H9 (cell line): ENCODE measurements at regions not wholly inside any gene's neighbourhood (a gene's known extent, or its start where the extent isn't known, plus 50 kb on each side); places are given as distances from the start of the nearest gene placed in this dataset.

Source experiments
- DNase-seq: peaks from one replicate; pipeline ENCODE4 v3.0.0-alpha.2; 2017
- H2AFZ ChIP-seq: one replicate; pipeline ENCODE4 v1.6.1; 2013; ENCODE audit warnings: mild to moderate bottlenecking, low read length, control low read depth, moderate library complexity
- H2AK5ac ChIP-seq: 2 replicates; pipeline ENCODE4 v1.6.1; 2013; ENCODE audit warnings: low read length, control low read depth, mixed read lengths; ENCODE audit not compliant: insufficient read length
- H2BK120ac ChIP-seq: one replicate; pipeline ENCODE4 v1.6.1; 2013; ENCODE audit warnings: low read depth, mild to moderate bottlenecking, low read length, control low read depth, inconsistent platforms; ENCODE audit not compliant: poor library complexity, severe bottlenecking
- H2BK12ac ChIP-seq: 2 replicates; pipeline ENCODE4 v1.6.1; 2013; ENCODE audit warnings: low read length, control low read depth, mixed read lengths, low read depth; ENCODE audit not compliant: insufficient read length
- H2BK15ac ChIP-seq: 2 replicates; pipeline ENCODE4 v1.6.1; 2013; ENCODE audit warnings: low read depth, low read length, control low read depth
- H2BK20ac ChIP-seq: one replicate; pipeline ENCODE4 v1.6.1; 2013; ENCODE audit warnings: low read depth, mild to moderate bottlenecking, low read length, control low read depth, inconsistent platforms; ENCODE audit not compliant: poor library complexity, severe bottlenecking
- H2BK5ac ChIP-seq: 2 replicates; pipeline ENCODE4 v1.6.1; 2013; ENCODE audit warnings: low read length, control low read depth, mixed read lengths; ENCODE audit not compliant: insufficient read length
- H3K14ac ChIP-seq: 2 replicates; pipeline ENCODE4 v1.6.1; 2013; ENCODE audit warnings: low read length, control low read depth; ENCODE audit not compliant: insufficient read depth
- H3K18ac ChIP-seq: 2 replicates; pipeline ENCODE4 v1.6.1; 2013; ENCODE audit warnings: low read depth, mild to moderate bottlenecking, mixed read lengths, low read length, control low read depth; ENCODE audit not compliant: insufficient read length
- H3K23ac ChIP-seq: 2 replicates; pipeline ENCODE4 v1.6.1; 2013; ENCODE audit warnings: low read length, control low read depth, mixed read lengths, low read depth; ENCODE audit not compliant: insufficient read length
- H3K23me2 ChIP-seq: 2 replicates; pipeline ENCODE4 v1.6.1; 2013; ENCODE audit warnings: low read depth, mild to moderate bottlenecking, mixed read lengths, low read length, control low read depth; ENCODE audit not compliant: insufficient read length, poor library complexity, severe bottlenecking
- H3K27ac ChIP-seq: 2 replicates; pipeline ENCODE4 v1.5.1; 2013; ENCODE audit warnings: low read length, control low read depth, mixed read lengths, low read depth; ENCODE audit not compliant: insufficient read length
- H3K27me3 ChIP-seq: 2 replicates; pipeline ENCODE4 v1.6.1; 2013; ENCODE audit warnings: low read length, control low read depth, inconsistent platforms; ENCODE audit not compliant: insufficient read depth
- H3K4ac ChIP-seq: 2 replicates; pipeline ENCODE4 v1.6.1; 2013; ENCODE audit warnings: low read depth, mild to moderate bottlenecking, control low read depth, inconsistent platforms, low read length, moderate library complexity
- H3K4me1 ChIP-seq: 2 replicates; pipeline ENCODE4 v1.6.1; 2013; ENCODE audit warnings: low read length, control low read depth, inconsistent platforms; ENCODE audit not compliant: insufficient read depth
- H3K4me2 ChIP-seq: 2 replicates; pipeline ENCODE4 v1.6.1; 2013; ENCODE audit warnings: low read length, control low read depth, mixed read lengths; ENCODE audit not compliant: insufficient read length, insufficient read depth
- H3K56ac ChIP-seq: 2 replicates; pipeline ENCODE4 v1.6.1; 2013; ENCODE audit warnings: low read depth, mild to moderate bottlenecking, mixed read lengths, low read length, control low read depth; ENCODE audit not compliant: insufficient read length
- H3K79me1 ChIP-seq: 2 replicates; pipeline ENCODE4 v1.6.1; 2013; ENCODE audit warnings: low read depth, mild to moderate bottlenecking, moderate library complexity, low read length, control low read depth, inconsistent platforms; ENCODE audit not compliant: insufficient read depth, poor library complexity, severe bottlenecking
- H3K79me2 ChIP-seq: 2 replicates; pipeline ENCODE4 v1.6.1; 2013; ENCODE audit warnings: low read length, control low read depth, inconsistent platforms; ENCODE audit not compliant: insufficient read depth
- H3K9ac ChIP-seq: 2 replicates; pipeline ENCODE4 v1.6.1; 2013; ENCODE audit warnings: low read length, control low read depth, mixed read lengths; ENCODE audit not compliant: insufficient read length; ENCODE audit errors: extremely low read depth
- H3K9me3 ChIP-seq: one replicate; pipeline ENCODE4 v1.6.1; 2013; ENCODE audit warnings: low read depth, low read length, inconsistent platforms; ENCODE audit not compliant: control insufficient read depth
- H3T11ph ChIP-seq: one replicate; pipeline ENCODE4 v1.6.1; 2013; ENCODE audit warnings: mild to moderate bottlenecking, low read length, control low read depth, inconsistent platforms
- H4K20me1 ChIP-seq: one replicate; pipeline ENCODE4 v1.6.1; 2013; ENCODE audit not compliant: control insufficient read depth, insufficient read length, insufficient read depth
- H4K5ac ChIP-seq: 2 replicates; pipeline ENCODE4 v1.6.1; 2013; ENCODE audit warnings: low read depth, mild to moderate bottlenecking, mixed read lengths, low read length, control low read depth; ENCODE audit not compliant: insufficient read length
- H4K8ac ChIP-seq: replicated peaks from 2 replicates; pipeline ENCODE4 v1.6.1; 2013; ENCODE audit warnings: low read length, control low read depth, mixed read lengths, low read depth; ENCODE audit not compliant: insufficient read length
- H4K91ac ChIP-seq: 2 replicates; pipeline ENCODE4 v1.6.1; 2013; ENCODE audit warnings: low read depth, mild to moderate bottlenecking, moderate library complexity, mixed read lengths, low read length, control low read depth; ENCODE audit not compliant: insufficient read length
- H3K27ac Mint-ChIP-seq, 3 experiments: 2 replicates in 2 of 3; 3 replicates in 1 of 3; pipeline ENCODE4 v1.8.0; 2020 to 2021; ENCODE audit warnings: mixed read lengths in 3 of 3, mild to moderate bottlenecking in 1 of 3, moderate library complexity in 1 of 3
- H3K27me3 Mint-ChIP-seq: 2 replicates; pipeline ENCODE4 v1.8.0; 2021; ENCODE audit warnings: low read depth, mild to moderate bottlenecking, moderate library complexity, mixed read lengths
- H3K36me3 Mint-ChIP-seq, 3 experiments: 2 replicates in 2 of 3; 3 replicates in 1 of 3; pipeline ENCODE4 v1.8.0; 2020 to 2021; ENCODE audit warnings: low read depth in 3 of 3, mixed read lengths in 3 of 3; ENCODE audit not compliant: insufficient read depth in 1 of 3
- H3K4me1 Mint-ChIP-seq, 2 experiments: 2 replicates each; pipeline ENCODE4 v1.8.0; 2020; ENCODE audit warnings: mixed read lengths in 2 of 2
- H3K4me3 Mint-ChIP-seq, 2 experiments: 2 replicates in 1 of 2; 3 replicates in 1 of 2; pipeline ENCODE4 v1.8.0; 2020 to 2021; ENCODE audit warnings: mild to moderate bottlenecking in 2 of 2, mixed read lengths in 2 of 2, moderate library complexity in 1 of 2
- H3K9me3 Mint-ChIP-seq, 2 experiments: 2 replicates in 1 of 2; 3 replicates in 1 of 2; pipeline ENCODE4 v1.8.0; 2020; ENCODE audit warnings: mild to moderate bottlenecking in 2 of 2, mixed read lengths in 2 of 2, moderate library complexity in 1 of 2
- WGBS: extraction: QIAGEN DNeasy Blood & Tissue Kit; methylation state at CpG from one replicate; pipeline ENCODE4 v1.1.7; 2013; ENCODE audit warnings: missing lambda C conversion rate, low lambda C conversion rate, mixed read lengths; ENCODE audit not compliant: insufficient read length; ENCODE audit errors: extremely low coverage; 5-methylcytosine and 5-hydroxymethylcytosine counted together
- TF ChIP-seq, protein P1 (sequence below): fragments of 200-600 bp; sonication (generic); conservative IDR thresholded peaks from 3 replicates; pipeline ENCODE4 v1.8.0; 2021; ENCODE audit warnings: antibody characterized with exemption, mild to moderate bottlenecking

DNA sequence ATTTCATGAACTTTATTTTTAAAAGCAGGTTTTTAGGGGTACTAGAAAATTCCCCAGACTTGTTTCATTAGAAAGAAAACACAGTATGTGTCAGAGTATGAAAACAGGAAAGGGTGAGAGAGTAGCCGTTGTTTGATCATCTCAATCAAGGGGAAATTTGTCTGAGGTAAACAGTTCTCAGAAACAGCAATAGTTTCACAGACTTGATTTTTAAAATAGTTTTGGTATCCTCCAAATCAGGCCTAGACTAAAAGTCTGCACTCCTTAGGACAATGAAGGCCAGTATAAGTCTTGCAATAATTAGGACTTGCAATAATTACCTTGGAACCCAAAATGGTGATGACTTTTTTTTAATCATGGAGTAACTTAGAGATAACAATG lies 176.6 kb upstream of the TAB2 start:
- Histone ChIP-seq H3K4ac (no peak overlapping the region), H3K79me2 (no peaks in the 10 kb centered on the region), H4K5ac (no peak overlapping the region), H3K27ac (no peak overlapping the region), H3K23ac (no peak overlapping the region), H2AFZ (no peak overlapping the region), H3K56ac (no peak overlapping the region), H2BK120ac (no peak overlapping the region), H4K8ac (no peak overlapping the region), H2BK5ac (no peak overlapping the region), H3K14ac (no peak overlapping the region), H3K23me2 (no peaks in the 10 kb centered on the region), H3K9me3 (no peaks in the 10 kb centered on the region), H3K18ac (no peak overlapping the region), H2BK12ac (no peak overlapping the region), H2BK15ac (no peak overlapping the region), H3K4me2 (no peak overlapping the region), H4K20me1 (no peaks in the 10 kb centered on the region), H2BK20ac (no peak overlapping the region), H3T11ph (no peak overlapping the region), H2AK5ac (no peak overlapping the region), H3K79me1 (no peaks in the 10 kb centered on the region), H4K91ac (no peak overlapping the region), H3K27me3 (no peaks in the 10 kb centered on the region), H3K9ac (no peak overlapping the region), H3K4me1 (no peaks in the 10 kb centered on the region)
- TF ChIP-seq, protein P1, sequence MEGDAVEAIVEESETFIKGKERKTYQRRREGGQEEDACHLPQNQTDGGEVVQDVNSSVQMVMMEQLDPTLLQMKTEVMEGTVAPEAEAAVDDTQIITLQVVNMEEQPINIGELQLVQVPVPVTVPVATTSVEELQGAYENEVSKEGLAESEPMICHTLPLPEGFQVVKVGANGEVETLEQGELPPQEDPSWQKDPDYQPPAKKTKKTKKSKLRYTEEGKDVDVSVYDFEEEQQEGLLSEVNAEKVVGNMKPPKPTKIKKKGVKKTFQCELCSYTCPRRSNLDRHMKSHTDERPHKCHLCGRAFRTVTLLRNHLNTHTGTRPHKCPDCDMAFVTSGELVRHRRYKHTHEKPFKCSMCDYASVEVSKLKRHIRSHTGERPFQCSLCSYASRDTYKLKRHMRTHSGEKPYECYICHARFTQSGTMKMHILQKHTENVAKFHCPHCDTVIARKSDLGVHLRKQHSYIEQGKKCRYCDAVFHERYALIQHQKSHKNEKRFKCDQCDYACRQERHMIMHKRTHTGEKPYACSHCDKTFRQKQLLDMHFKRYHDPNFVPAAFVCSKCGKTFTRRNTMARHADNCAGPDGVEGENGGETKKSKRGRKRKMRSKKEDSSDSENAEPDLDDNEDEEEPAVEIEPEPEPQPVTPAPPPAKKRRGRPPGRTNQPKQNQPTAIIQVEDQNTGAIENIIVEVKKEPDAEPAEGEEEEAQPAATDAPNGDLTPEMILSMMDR, result no peak
- Mint-ChIP-seq H3K4me3 (no peak overlapping the region), H3K36me3 (no peaks in the 10 kb centered on the region; a peak in 1 of 7 replicates), H3K4me1 (peaks cover 0 to 4% of the 10 kb centered on the region in 2 experiments; a peak in 1 of 4 replicates), H3K27me3 (no peaks in the 10 kb centered on the region), H3K27ac (no peak overlapping the region), H3K9me3 (no peaks in the 10 kb centered on the region; a peak in 1 of 5 replicates)
- WGBS, result no CpG with 5 or more reads among the region's 1 CpG
- DNase-seq, result no peak
